HUDEP-2 (cell line): ENCODE measurements at regions not wholly inside any gene's neighbourhood (a gene's known extent, or its start where the extent isn't known, plus 50 kb on each side); places are given as distances from the start of the nearest gene placed in this dataset.
"Not testable (repeated sequence)": the region's sequence is repeated elsewhere in the genome, so short reads cannot be mapped to it uniquely, and the experiment has no call there.

Experiments used
- DNase-seq, 76 experiments: peaks; one replicate each; lab custom pipeline; 2025; ENCODE audit not compliant: unreplicated experiment in 76 of 76; lab: John Stamatoyannopoulos, UW

GRCh38 chr15:72872066-72872845, 88.7 kb upstream of the ADPGK start:
- no peak for DNase-seq

- DNase-seq, result no peak
Observed at GRCh38 chr15:72866866-72867616, 83.5 kb upstream of the ADPGK start.

- no peak for DNase-seq
Observed at GRCh38 chr15:72866182-72866581, 82.6 kb upstream of the ADPGK start.

GRCh38 chr15:72865486-72865885, 81.9 kb upstream of the ADPGK start:
- no peak for DNase-seq

GRCh38 chr15:72864681-72865080, 81.1 kb upstream of the ADPGK start:
- no peak for DNase-seq

- no peak for DNase-seq
Observed at GRCh38 chr15:72861354-72861910, 77.9 kb upstream of the ADPGK start.

GRCh38 chr15:72859757-72860145, 76.2 kb upstream of the ADPGK start:
- DNase-seq, result no peak

- DNase-seq, result no peak
Observed at GRCh38 chr15:72859017-72859756, 75.6 kb upstream of the ADPGK start.

- no peak for DNase-seq
Observed at GRCh38 chr15:72858205-72858604, 74.6 kb upstream of the ADPGK start.

GRCh38 chr15:72857331-72858063, 73.9 kb upstream of the ADPGK start:
- no peak for DNase-seq

- DNase-seq, result no peak
Observed at GRCh38 chr15:72856549-72857040, 73.0 kb upstream of the ADPGK start.

GRCh38 chr15:72855791-72856190, 72.2 kb upstream of the ADPGK start:
- DNase-seq, result no peak

- no peak for DNase-seq
Observed at GRCh38 chr15:72852273-72852672, 68.7 kb upstream of the ADPGK start.

- DNase-seq, result no peak
Observed at GRCh38 chr15:72851586-72851985, 68.0 kb upstream of the ADPGK start.

- no peak for DNase-seq
Observed at GRCh38 chr15:72850833-72851232, 67.3 kb upstream of the ADPGK start.

GRCh38 chr15:72847806-72848205, 64.2 kb upstream of the ADPGK start:
- DNase-seq, result no peak

- no peak for DNase-seq
Observed at GRCh38 chr15:72847033-72847432, 63.5 kb upstream of the ADPGK start.

- DNase-seq, result no peak
Observed at GRCh38 chr15:72845981-72846383, 62.4 kb upstream of the ADPGK start.

GRCh38 chr15:72844067-72844466, 60.5 kb upstream of the ADPGK start:
- no peak for DNase-seq

GRCh38 chr15:72843340-72843739, 59.8 kb upstream of the ADPGK start:
- DNase-seq, result not testable (repeated sequence)
